Stimulated activated naive CD8-positive, alpha-beta T cell treated with anti-CD3 and anti-CD28 coated beads, Interleukin-15, amount 100 ng/mL, for 72 hours (primary cell): ENCODE measurements at regions not wholly inside any gene's neighbourhood (a gene's known extent, or its start where the extent isn't known, plus 50 kb on each side); places are given as distances from the start of the nearest gene placed in this dataset.
"Not testable (repeated sequence)": the region's sequence is repeated elsewhere in the genome, so short reads cannot be mapped to it uniquely, and the experiment has no call there.

Experiments
- ATAC-seq: fragments of 150-1000 bp; cut with Tn5 transposase; 2 replicates; pipeline ENCODE4 v1.10.0; 2021; ENCODE audit warnings: mild to moderate bottlenecking, moderate library complexity
- DNase-seq, 2 donors: peaks; one replicate each; pipeline ENCODE4 v3.0.0; 2021 to 2022
- H3K27ac Mint-ChIP-seq, 2 donors: one replicate each; pipeline ENCODE4 v1.8.0; 2022; ENCODE audit warnings: mild to moderate bottlenecking in 2 of 2, mixed read lengths in 2 of 2, moderate library complexity in 2 of 2
- H3K27me3 Mint-ChIP-seq: one replicate; pipeline ENCODE4 v1.8.0; 2022; ENCODE audit warnings: mixed read lengths
- H3K4me1 Mint-ChIP-seq: one replicate; pipeline ENCODE4 v1.8.0; 2022; ENCODE audit warnings: mild to moderate bottlenecking, mixed read lengths
- H3K4me3 Mint-ChIP-seq, 2 donors: one replicate each; pipeline ENCODE4 v1.8.0; 2022; ENCODE audit warnings: mild to moderate bottlenecking in 2 of 2, mixed read lengths in 2 of 2, moderate library complexity in 1 of 2
- H3K9me3 Mint-ChIP-seq, 2 donors: one replicate each; pipeline ENCODE4 v1.8.0; 2022; ENCODE audit warnings: mixed read lengths in 2 of 2

DNA sequence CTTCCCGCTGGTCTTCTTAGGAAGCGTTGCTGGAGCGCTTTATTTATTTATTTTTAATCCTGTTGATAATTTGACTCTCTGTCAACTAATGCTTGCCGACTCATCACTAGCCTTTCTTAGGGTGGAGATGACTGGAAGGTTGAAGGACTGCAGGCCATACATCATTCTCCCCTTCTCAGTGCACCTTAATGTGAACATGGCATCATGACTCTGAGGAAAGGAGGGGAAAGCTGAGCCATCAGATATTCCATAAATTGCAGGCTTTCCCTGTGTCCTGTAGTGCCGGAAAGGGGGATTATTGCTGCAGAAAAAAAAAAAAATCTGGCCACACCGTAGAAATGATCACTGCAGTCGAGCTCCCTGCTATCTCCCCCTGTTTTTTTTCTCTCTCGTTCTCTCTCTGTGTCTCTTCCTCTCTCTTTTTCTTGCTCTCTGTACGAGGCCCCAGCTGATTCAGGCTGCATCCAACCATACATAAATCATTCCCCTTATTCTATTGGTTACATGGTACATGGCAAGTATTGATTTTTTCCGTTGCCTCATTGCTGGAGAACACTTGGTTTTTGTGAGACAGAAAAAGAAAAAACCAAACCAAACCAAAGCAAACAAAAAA is 125.8 kb upstream of the EFEMP1 start:
- no peak overlapping the region for H3K27ac Mint-ChIP-seq
- DNase-seq = no peak
- no peaks in the 10 kb centered on the region for H3K4me1 Mint-ChIP-seq
- H3K27me3 Mint-ChIP-seq = no peaks in the 10 kb centered on the region
- H3K4me3 Mint-ChIP-seq = no peak overlapping the region
- no peak for ATAC-seq
- H3K9me3 Mint-ChIP-seq = peaks cover 0 to 10% of the 10 kb centered on the region in 2 donors

DNA sequence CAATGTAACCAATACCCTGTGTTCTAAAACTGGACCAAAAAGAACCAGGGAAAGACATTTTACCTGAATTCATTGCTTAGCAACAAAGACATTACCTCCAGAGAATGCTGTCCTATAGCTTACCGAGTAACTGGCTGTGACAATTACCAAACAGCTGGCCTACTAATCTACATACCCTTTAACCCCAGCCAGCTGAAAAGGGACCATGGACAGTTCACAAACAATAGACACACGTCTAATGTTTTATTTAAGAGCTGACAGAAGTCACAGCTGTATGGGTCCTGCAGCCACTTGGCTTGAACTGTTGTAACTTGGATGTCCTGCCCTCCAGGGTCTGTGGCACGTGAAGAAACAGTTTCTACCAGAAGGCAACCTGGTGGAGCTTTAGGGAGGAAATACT is 130.1 kb upstream of the EFEMP1 start:
- no peak for ATAC-seq
- Mint-ChIP-seq H3K9me3 (peaks cover 3 to 10% of the 10 kb centered on the region in 2 donors), H3K4me3 (no peak overlapping the region), H3K4me1 (no peaks in the 10 kb centered on the region), H3K27me3 (no peaks in the 10 kb centered on the region), H3K27ac (no peak overlapping the region)
- no peak for DNase-seq

DNA sequence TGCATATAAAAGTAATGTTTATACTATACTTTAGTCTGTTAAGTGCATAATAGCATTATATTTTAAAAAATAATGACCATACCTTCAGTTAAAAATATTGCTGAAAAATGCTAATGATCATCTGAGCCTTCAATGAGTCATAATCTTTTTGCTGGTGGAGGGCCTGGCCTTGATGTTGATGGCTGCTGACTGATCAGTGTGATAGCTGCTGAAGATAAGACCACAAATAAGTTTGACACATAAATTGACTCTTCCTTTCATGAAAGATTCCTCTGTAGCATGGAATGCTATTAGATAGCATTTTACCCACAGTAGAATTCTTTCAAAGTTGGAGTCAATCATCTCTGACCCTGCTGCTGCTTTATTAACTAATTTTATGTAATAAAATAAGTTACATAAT is 128.4 kb upstream of the CCDC85A start:
- Mint-ChIP-seq H3K4me3 (no peak overlapping the region), H3K4me1 (no peaks in the 10 kb centered on the region), H3K27ac (no peak overlapping the region), H3K9me3 (peaks cover 1 to 8% of the 10 kb centered on the region in 2 donors), H3K27me3 (no peaks in the 10 kb centered on the region)
- DNase-seq (no peak), ATAC-seq (no peak)

DNA sequence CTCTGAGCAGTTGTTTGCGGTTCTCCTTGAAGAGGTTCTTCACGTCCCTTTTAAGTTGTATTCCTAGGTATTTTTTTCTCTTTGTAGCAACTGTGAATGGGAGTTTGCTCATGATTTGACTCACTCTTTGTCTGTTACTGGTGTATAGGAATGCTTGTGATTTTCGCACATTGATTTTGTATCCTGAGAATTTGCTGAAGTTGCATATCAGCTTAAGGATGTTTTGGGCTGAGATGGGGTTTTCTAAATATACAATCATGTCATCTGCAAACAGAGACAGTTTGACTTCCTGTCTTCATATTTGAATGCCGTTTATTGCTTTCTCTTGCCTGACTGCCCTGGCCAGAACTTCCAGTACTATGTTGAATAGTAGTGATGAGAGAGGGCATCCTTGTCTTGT is 122.5 kb upstream of the CCDC85A start:
- H3K27ac Mint-ChIP-seq, ATAC-seq, DNase-seq, H3K4me1 Mint-ChIP-seq, H3K4me3 Mint-ChIP-seq, H3K27me3 Mint-ChIP-seq: not testable (repeated sequence)
- peaks cover 34 to 36% of the 10 kb centered on the region in 2 donors for H3K9me3 Mint-ChIP-seq

DNA sequence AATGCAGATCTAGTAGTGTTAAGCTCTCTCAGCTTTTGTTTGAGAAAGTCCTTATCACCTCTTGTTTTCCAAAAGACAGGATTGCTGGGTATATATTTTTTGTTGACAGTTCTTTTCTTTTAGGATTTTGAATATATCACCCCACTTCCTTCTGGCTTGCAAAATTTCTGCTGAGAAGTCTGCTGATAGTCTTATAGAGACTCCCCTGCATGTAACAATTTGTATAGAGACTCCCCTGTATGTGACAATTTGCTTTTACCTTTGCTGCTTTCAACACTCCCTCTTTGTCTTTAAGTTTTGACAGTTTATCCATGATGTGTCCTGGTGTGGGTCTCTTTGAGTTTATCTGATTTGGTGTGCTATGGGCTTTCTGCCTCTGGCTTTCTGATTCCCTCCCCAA is 115.0 kb upstream of the CCDC85A start:
- H3K9me3 Mint-ChIP-seq = peaks cover 12 to 18% of the 10 kb centered on the region in 2 donors
- H3K4me1 Mint-ChIP-seq = no peaks in the 10 kb centered on the region
- H3K27me3 Mint-ChIP-seq = no peaks in the 10 kb centered on the region
- H3K4me3 Mint-ChIP-seq = no peak overlapping the region
- H3K27ac Mint-ChIP-seq = no peak overlapping the region
- no peak for ATAC-seq
- no peak for DNase-seq

DNA sequence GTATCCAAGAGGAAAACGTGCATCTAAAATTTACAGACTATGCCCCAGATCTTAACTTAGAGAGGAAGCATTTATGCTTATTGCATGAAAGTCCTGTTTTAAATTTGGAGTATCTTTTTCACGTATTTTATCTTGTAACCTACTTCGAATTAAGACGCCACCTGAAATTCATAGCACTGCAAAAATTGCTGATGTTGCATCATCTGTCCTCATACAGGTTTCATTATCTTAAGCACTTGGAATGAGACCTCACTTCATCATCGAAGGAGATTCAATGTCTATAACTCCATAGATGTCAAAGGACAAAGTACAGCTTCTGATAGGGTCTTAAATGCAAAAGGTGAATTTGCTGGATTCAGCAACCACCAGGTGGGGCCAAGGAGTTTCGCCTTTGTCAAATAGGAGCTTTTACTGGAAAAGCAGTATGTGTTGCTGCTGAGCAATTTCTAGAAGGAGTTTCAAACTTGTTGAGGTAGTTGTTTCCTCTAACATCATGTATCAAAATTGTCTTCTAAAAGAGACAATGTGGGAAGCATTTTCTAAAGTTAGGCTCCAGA is 106.4 kb upstream of the CCDC85A start:
- H3K9me3 Mint-ChIP-seq = peaks cover 0 to 5% of the 10 kb centered on the region in 2 donors
- DNase-seq (no peak), ATAC-seq (no peak)
- H3K27me3 Mint-ChIP-seq = no peaks in the 10 kb centered on the region
- H3K27ac Mint-ChIP-seq = no peak overlapping the region
- H3K4me3 Mint-ChIP-seq = no peak overlapping the region
- H3K4me1 Mint-ChIP-seq = no peaks in the 10 kb centered on the region

DNA sequence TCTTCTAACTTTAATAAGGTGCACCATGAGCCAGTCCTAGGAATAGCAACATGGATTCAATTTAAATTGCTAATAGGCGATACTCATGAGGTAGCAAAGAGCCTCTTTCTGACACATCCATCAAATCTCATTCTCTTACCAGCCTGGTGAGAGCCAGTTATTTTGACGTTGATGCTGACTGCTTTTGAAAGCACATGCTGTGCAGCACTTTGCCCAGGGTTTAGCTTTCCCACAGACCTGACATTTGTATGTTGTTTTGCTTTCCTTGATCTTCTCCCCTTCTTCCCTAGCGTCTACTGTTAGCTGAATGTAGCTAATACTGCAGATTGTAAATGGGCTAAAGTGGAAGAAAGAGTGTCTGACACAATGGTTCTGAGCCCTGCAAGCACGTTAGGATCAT is 101.1 kb upstream of the CCDC85A start:
- H3K4me3 Mint-ChIP-seq = no peak overlapping the region
- H3K4me1 Mint-ChIP-seq = no peaks in the 10 kb centered on the region
- H3K27me3 Mint-ChIP-seq = no peaks in the 10 kb centered on the region
- DNase-seq = no peak
- no peak overlapping the region for H3K27ac Mint-ChIP-seq
- no peak for ATAC-seq
- H3K9me3 Mint-ChIP-seq = peaks cover 0 to 5% of the 10 kb centered on the region in 2 donors

DNA sequence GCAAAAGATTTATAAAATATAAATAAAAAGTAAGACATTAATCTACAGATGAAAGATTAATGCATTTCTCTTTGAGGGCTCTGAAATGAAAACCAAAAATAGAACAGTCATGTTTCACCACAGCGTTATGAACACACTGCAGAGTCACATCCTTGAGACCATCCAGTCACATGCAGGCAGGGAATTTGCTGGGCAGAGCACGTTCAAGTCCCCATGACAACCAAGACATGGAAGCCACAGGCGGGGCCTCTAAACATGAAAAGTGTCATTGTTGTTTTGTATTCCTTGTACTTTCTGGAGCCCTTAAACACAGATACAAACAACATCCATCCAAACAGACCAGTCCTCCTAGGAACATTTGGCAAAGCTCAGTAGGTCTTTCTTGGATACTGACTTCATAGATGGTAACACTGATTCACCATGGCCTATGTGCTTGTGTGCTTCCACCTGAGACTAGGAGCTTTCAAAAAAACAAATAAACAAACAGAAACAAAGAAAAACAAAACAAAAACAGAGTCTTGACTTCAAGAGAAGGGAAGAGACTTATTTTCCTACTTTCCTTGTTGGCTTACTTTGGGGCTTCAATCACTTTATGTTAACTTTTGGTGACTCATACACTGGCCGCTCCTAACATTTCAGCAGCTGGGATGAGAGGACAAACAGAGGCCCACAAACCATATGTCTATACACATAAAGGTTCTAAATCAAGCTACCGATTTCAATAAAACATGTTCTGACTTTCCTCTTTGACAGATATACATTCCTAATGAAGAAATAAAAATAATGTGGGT is 99.5 kb upstream of the CCDC85A start:
- Mint-ChIP-seq H3K27me3 (no peaks in the 10 kb centered on the region), H3K4me1 (no peaks in the 10 kb centered on the region), H3K27ac (no peak overlapping the region), H3K9me3 (peaks cover 0 to 5% of the 10 kb centered on the region in 2 donors), H3K4me3 (no peak overlapping the region)
- ATAC-seq (no peak), DNase-seq (no peak)

DNA sequence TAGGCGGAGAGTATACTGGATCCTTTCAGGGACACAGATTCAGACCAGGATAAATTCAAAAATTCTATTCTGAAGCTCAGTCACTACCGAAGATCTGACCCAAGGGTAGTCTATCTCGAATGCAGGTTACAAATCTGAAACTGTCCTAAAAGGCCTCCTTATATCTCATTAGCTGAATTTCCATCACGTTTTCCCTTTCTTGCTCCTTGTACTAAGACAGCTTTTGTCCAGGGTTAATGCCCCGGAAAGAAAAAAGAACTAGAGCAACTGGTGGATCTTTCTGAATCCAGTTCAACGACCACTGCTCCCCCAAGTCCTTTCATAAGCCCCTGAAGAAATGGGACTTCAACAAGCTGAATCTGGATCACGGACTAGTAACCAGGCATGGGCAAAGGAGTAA is 97.5 kb upstream of the CCDC85A start:
- Mint-ChIP-seq H3K4me3 (no peak overlapping the region), H3K27me3 (no peaks in the 10 kb centered on the region), H3K27ac (no peak overlapping the region), H3K4me1 (no peaks in the 10 kb centered on the region), H3K9me3 (no peaks in the 10 kb centered on the region)
- no peak for ATAC-seq
- DNase-seq = no peak

DNA sequence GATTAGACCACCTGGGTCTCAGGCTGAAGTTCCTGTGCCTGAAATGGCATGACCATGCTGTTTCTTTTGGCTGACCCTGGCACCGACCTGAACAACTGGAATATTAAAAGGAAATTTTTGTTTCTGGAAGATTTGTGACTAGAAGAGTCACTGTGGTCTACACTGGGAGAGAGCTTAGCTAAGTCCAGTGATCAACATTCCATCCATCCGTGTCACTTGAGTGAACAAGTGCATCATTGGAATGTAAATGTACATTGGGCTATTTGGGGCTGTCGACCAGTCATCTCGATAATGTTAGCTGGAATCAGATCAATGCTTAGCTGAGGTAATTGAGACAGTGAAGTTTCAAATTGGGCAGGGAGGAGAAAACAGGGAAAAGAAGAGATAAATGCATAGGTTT is 95.4 kb upstream of the CCDC85A start:
- no peak overlapping the region for H3K4me3 Mint-ChIP-seq
- ATAC-seq = no peak
- no peak overlapping the region for H3K27ac Mint-ChIP-seq
- no peaks in the 10 kb centered on the region for H3K4me1 Mint-ChIP-seq
- H3K27me3 Mint-ChIP-seq = no peaks in the 10 kb centered on the region
- no peaks in the 10 kb centered on the region for H3K9me3 Mint-ChIP-seq
- no peak for DNase-seq

DNA sequence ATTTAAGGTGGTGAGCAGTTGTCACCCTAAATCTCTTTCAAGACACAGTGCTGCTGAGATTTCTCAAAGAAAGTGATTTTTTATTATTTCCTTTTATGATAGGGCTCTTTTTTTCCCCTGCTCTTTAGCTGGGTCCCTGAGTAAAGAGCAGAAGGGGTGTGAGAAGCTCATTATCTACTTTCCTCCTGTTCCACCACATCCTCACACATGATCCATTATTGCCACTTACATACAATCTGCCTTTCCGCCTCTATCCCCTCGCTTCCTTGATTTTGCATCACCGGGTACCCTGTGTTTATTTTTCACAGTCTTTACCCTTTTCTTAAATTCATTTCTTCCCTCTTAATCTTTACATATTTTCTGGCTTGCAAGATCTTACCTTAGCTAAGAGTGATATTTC is 93.9 kb upstream of the CCDC85A start:
- no peak for ATAC-seq
- H3K4me1 Mint-ChIP-seq = no peaks in the 10 kb centered on the region
- no peak for DNase-seq
- no peaks in the 10 kb centered on the region for H3K27me3 Mint-ChIP-seq
- H3K27ac Mint-ChIP-seq = no peak overlapping the region
- H3K4me3 Mint-ChIP-seq = no peak overlapping the region
- H3K9me3 Mint-ChIP-seq = no peaks in the 10 kb centered on the region

DNA sequence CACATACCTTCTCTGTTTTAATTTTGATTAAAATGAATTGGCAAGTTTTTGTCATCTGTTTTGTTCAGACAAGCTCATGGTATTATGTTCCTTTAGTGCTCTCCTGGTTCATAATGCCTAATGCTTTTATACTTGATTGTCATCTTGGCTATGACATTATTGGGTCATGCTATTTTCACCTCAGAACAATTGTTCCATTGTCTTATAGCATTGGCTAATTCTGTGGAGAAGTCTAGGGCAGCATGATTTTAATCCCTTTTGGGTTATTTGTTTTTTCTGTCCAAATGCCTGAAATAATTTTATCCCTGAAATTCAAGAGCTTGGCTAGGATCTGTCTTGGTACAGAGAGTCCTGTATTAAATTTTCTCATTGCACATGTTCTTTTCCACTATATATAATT is 83.8 kb upstream of the CCDC85A start:
- Mint-ChIP-seq H3K27ac (no peak overlapping the region), H3K4me3 (no peak overlapping the region), H3K27me3 (no peaks in the 10 kb centered on the region), H3K4me1 (no peaks in the 10 kb centered on the region), H3K9me3 (peaks cover 0 to 5% of the 10 kb centered on the region in 2 donors)
- ATAC-seq = no peak
- DNase-seq = no peak

DNA sequence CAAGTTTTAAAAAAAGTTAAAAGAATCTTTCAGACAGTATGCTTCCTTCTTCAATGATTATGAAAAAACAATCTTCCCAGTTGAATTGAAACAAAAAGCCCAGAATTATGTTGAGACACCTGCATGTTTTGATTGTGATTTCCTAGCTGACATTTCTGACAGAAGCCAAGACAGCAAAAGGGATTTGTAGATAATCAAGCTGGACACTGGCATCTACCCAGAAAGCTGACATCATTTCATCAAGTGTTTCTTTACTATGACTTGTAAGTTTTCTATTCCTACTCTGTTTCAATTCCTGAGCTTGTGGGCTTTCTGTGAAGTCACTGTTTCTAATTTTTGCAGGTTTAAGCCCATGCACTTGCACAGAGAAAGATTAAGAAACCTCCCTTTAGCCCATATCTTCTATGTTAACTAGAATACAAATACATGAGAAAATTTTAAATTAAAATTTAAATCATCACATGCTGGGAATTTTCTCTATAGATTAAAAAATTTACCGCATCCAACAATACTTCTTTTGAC is 82.9 kb upstream of the CCDC85A start:
- no peak for ATAC-seq
- Mint-ChIP-seq H3K9me3 (peaks cover 0 to 5% of the 10 kb centered on the region in 2 donors), H3K27me3 (peaks cover 5% of the 10 kb centered on the region), H3K4me3 (no peak overlapping the region), H3K27ac (no peak overlapping the region), H3K4me1 (no peaks in the 10 kb centered on the region)
- DNase-seq = no peak

DNA sequence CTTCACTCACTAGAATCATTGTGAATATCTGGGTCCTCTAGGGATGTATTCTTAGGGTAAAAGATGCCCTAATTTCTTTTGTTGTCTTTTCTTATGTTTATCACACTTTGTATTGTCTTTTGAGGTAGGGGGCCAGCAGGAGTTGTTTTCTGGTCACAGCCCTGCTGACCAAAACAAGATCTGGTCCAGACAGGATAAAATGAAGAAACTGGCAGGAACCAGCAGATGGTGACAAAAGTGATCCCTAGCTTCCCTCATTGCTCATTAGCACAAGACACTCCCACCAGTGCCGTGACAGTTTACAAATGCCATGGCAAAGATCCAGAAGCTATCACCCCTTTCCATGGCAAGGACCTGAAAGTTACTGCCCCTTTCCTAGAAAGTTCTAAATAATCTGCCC is 81.7 kb upstream of the CCDC85A start:
- no peak for ATAC-seq
- DNase-seq = no peak

DNA sequence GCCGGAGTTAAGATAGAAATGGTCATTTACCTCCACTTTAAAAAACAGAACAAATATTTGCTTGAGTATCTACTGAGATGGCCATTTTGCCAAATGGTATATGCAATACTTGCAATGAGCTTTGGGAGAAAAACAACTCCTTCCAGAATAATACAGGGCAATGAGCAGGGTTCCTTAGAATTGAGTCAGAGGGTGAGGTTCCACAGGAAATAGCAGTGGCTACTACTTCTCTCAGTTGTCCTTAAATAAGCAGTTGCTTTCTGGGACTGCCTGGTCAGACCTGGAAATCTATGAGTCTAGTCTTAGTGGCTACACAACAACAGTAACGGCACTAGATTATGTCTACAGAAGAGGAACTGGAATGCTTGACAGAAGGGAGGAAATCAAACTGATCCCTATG is 80.9 kb upstream of the CCDC85A start:
- ATAC-seq (no peak), DNase-seq (no peak)
- H3K9me3 Mint-ChIP-seq = no peaks in the 10 kb centered on the region
- H3K4me1 Mint-ChIP-seq = no peaks in the 10 kb centered on the region
- no peak overlapping the region for H3K4me3 Mint-ChIP-seq
- H3K27me3 Mint-ChIP-seq = peaks cover 5% of the 10 kb centered on the region
- H3K27ac Mint-ChIP-seq = no peak overlapping the region

More for the DNA sequence above, 81.7 kb upstream of the CCDC85A start:
- Mint-ChIP-seq H3K27ac (no peak overlapping the region), H3K4me1 (no peaks in the 10 kb centered on the region), H3K4me3 (no peak overlapping the region), H3K9me3 (no peaks in the 10 kb centered on the region), H3K27me3 (peaks cover 5% of the 10 kb centered on the region)

DNA sequence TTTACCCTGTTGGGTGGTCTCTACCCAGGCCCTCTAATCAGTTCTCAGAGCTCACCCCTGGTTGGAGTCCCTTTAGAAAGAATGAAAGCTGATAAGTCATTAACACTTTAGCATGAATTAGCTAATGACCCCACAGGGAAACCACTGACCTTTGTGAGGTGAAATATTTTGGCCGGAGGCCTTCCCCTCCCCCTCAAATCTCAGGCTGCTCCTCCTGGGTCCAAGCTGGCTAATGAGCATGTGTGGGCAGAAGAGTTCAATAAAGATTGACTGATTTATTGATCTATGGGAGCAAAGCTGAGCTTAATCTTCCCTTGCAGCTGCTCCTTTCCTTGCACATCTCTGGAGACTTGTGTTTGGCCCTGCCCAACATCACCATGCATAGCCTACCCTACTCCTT is 78.8 kb upstream of the CCDC85A start:
- Mint-ChIP-seq H3K4me1 (no peaks in the 10 kb centered on the region), H3K27me3 (peaks cover 5% of the 10 kb centered on the region), H3K27ac (no peak overlapping the region), H3K4me3 (no peak overlapping the region), H3K9me3 (no peaks in the 10 kb centered on the region)
- DNase-seq = no peak
- no peak for ATAC-seq
